Keratinocyte (primary cell): ENCODE measurements at regions not wholly inside any gene's neighbourhood (a gene's known extent, or its start where the extent isn't known, plus 50 kb on each side); places are given as distances from the start of the nearest gene placed in this dataset.

Experiments
- CTCF ChIP-seq, 3 experiments: IDR thresholded peaks in 1 of 3; conservative IDR thresholded peaks in 1 of 3; optimal IDR thresholded peaks in 1 of 3; 2 replicates in 2 of 3; 3 replicates in 1 of 3; pipeline versions ENCODE3 to v1.5.1; 2011; ENCODE audit warnings: low read length in 3 of 3, mild to moderate bottlenecking in 3 of 3, moderate library complexity in 2 of 3, control low read depth in 1 of 3, inconsistent platforms in 1 of 3; ENCODE audit not compliant: insufficient read depth in 2 of 3; ENCODE audit errors: extremely low read depth in 1 of 3
- EZH2 ChIP-seq: IDR thresholded peaks from one replicate; pipeline ENCODE4 v1.6.1; 2012; ENCODE audit warnings: inconsistent platforms, mild to moderate bottlenecking, low read length, moderate library complexity

GRCh38 chr4:108519208-108519833 lies 101.1 kb upstream of the RPL34 start:
- TF ChIP-seq CTCF (optimal IDR thresholded peaks at IDR 0.05 in 1 of 3, IDR thresholded peaks at IDR 0.05 in 1 of 3, conservative IDR thresholded peaks at IDR 0.05 in 1 of 3; ENCODE audit: extremely low read depth in 1 of 3, insufficient read depth in 2 of 3, low read length in 3 of 3), result no peak
- TF ChIP-seq EZH2, result no peak
